A549 (cell line): ENCODE measurements at regions not wholly inside any gene's neighbourhood (a gene's known extent, or its start where the extent isn't known, plus 50 kb on each side); places are given as distances from the start of the nearest gene placed in this dataset.

ENCODE experiments used
- ATAC-seq, 2 experiments: fragments of 200-7000 bp in 1 of 2; fragments of >200 bp in 1 of 2; cut with Nextera tagmentation in 1 of 2; cut with Tn5 transposase in 1 of 2; 3 replicates each; pipeline versions ENCODE4 v1.8.0 to v1.9.1; 2018 to 2020; ENCODE audit warnings: mild to moderate bottlenecking in 1 of 2, moderate library complexity in 1 of 2
- CTCF ChIA-PET: fragments of 300-600 bp; sonication (Branson Sonifier 250); formaldehyde crosslinking; extraction: SDS; loops from one replicate; lab custom pipeline; 2021; ENCODE audit warnings: antibody characterized with exemption, inconsistent platforms; lab: Yijun Ruan, JAX
- POLR2A ChIA-PET: fragments of 350-600 bp; formaldehyde crosslinking; extraction: SDS; loops from one replicate; lab custom pipeline; 2021; ENCODE audit warnings: antibody characterized with exemption, inconsistent platforms; lab: Yijun Ruan, JAX
- DNase-seq, 2 experiments: peaks; one replicate each; pipeline versions ENCODE4 v3.0.0 to v3.0.0-alpha.2; 2011 to 2016; ENCODE audit warnings: low read depth in 1 of 2, low spot score in 1 of 2
- FAIRE-seq: peaks from 2 replicates; lab custom pipeline; 2011; peaks lifted over from hg19 to GRCh38; lab: Jason Lieb, UNC
- H3K27ac ChIP-seq, 2 experiments: fragments of >200 bp; sonication (Bioruptor Twin); formaldehyde crosslinking; 3 replicates each; pipeline ENCODE4 v1.5.1; 2016 to 2017
- H3K4me1 ChIP-seq: fragments of >200 bp; sonication (Bioruptor Twin); formaldehyde crosslinking; 3 replicates; pipeline ENCODE4 v1.6.1; 2016
- H3K4me2 ChIP-seq: fragments of >200 bp; sonication (Bioruptor Twin); formaldehyde crosslinking; 3 replicates; pipeline ENCODE4 v1.6.1; 2016
- H3K4me3 ChIP-seq: fragments of >200 bp; sonication (Bioruptor Twin); formaldehyde crosslinking; 3 replicates; pipeline ENCODE4 v1.5.1; 2016
- H3K9me3 ChIP-seq: fragments of >200 bp; sonication (Bioruptor Twin); formaldehyde crosslinking; 3 replicates; pipeline ENCODE4 v1.6.1; 2016
- BHLHE40 ChIP-seq: IDR thresholded peaks from 2 replicates; pipeline ENCODE4 v1.6.1; 2012; ENCODE audit warnings: low read depth, low read length, inconsistent platforms
- CEBPB ChIP-seq, 2 experiments: fragments of >200 bp in 1 of 2; sonication (Bioruptor Twin) in 1 of 2; formaldehyde crosslinking in 1 of 2; IDR thresholded peaks; 2 replicates each; pipeline ENCODE4 v1.6.1; 2012 to 2016
- CHD2 ChIP-seq: fragments of 150-350 bp; IDR thresholded peaks from 2 replicates; pipeline ENCODE4 v1.6.1; 2014; ENCODE audit warnings: low read length; ENCODE audit not compliant: partially characterized antibody
- CHD4 ChIP-seq: fragments of 200-600 bp; sonication (generic); IDR thresholded peaks from 2 replicates; pipeline ENCODE4 v1.6.1; 2016; ENCODE audit warnings: antibody characterized with exemption, mild to moderate bottlenecking, borderline replicate concordance
- ESRRA ChIP-seq: fragments of 150-350 bp; IDR thresholded peaks from 2 replicates; pipeline ENCODE4 v1.6.1; 2014; ENCODE audit warnings: mild to moderate bottlenecking, low read length, borderline replicate concordance
- FOSL2 ChIP-seq, 2 experiments: fragments of 450-650 bp in 1 of 2; fragments of >200 bp in 1 of 2; sonication (Bioruptor Twin) in 1 of 2; formaldehyde crosslinking; IDR thresholded peaks; 2 replicates each; pipeline versions ENCODE4 v1.5.0 to v1.6.1; 2016 to 2020; ENCODE audit warnings: mild to moderate bottlenecking in 1 of 2, moderate library complexity in 1 of 2
- FOXS1 ChIP-seq: fragments of 250-450 bp; sonication (Bioruptor Pico); IDR thresholded peaks from 2 replicates; pipeline ENCODE4 v1.5.0; 2020; ENCODE audit warnings: mild to moderate bottlenecking, moderate library complexity
- HOXB13 ChIP-seq: fragments of 250-450 bp; sonication (Bioruptor Pico); IDR thresholded peaks from 2 replicates; pipeline ENCODE4 v1.5.0; 2020; ENCODE audit warnings: low read depth, mild to moderate bottlenecking, moderate library complexity
- HOXB5 ChIP-seq: fragments of 250-450 bp; sonication (Bioruptor Pico); IDR thresholded peaks from 2 replicates; pipeline ENCODE4 v1.5.0; 2020; ENCODE audit warnings: mild to moderate bottlenecking, moderate library complexity
- JUNB ChIP-seq: fragments of >200 bp; sonication (Bioruptor Twin); formaldehyde crosslinking; IDR thresholded peaks from 2 replicates; pipeline ENCODE4 v1.6.1; 2016
- MAFK ChIP-seq: fragments of 450-650 bp; IDR thresholded peaks from 2 replicates; pipeline ENCODE4 v1.6.1; 2014; ENCODE audit not compliant: partially characterized antibody
- MYC ChIP-seq: IDR thresholded peaks from 2 replicates; pipeline ENCODE4 v1.6.1; 2012; ENCODE audit warnings: mild to moderate bottlenecking, inconsistent platforms, low read length, improper control_type of control experiment, borderline replicate concordance
- PHF8 ChIP-seq: fragments of 200-600 bp; sonication (generic); IDR thresholded peaks from 2 replicates; pipeline ENCODE4 v1.6.1; 2016; ENCODE audit warnings: low read depth, mild to moderate bottlenecking, antibody characterized with exemption, moderate library complexity, borderline replicate concordance
- POLR2AphosphoS2 ChIP-seq: conservative IDR thresholded peaks from 2 replicates; pipeline ENCODE4 v1.6.1; 2012; ENCODE audit warnings: low read length, improper control_type of control experiment, inconsistent platforms
- SMC3 ChIP-seq: fragments of >200 bp; sonication (Bioruptor Twin); formaldehyde crosslinking; IDR thresholded peaks from 3 replicates; pipeline ENCODE4 v1.6.1; 2018; ENCODE audit warnings: inconsistent platforms
- SREBF2 ChIP-seq: fragments of 450-650 bp; IDR thresholded peaks from 2 replicates; pipeline ENCODE4 v1.6.1; 2014; ENCODE audit warnings: mild to moderate bottlenecking, moderate library complexity
- TFCP2L1 ChIP-seq: fragments of 250-450 bp; sonication (Bioruptor Pico); IDR thresholded peaks from 2 replicates; pipeline ENCODE4 v1.5.0; 2021; ENCODE audit warnings: mild to moderate bottlenecking
- WGBS: methylation state at CpG from one replicate; pipeline ENCODE4 v1.1.6; 2017; ENCODE audit errors: missing lambda C conversion rate; 5-methylcytosine and 5-hydroxymethylcytosine counted together
- TF ChIP-seq, protein P1 (sequence below): IDR thresholded peaks from 2 replicates; pipeline ENCODE4 v1.6.1; 2012
- TF ChIP-seq, protein P2 (sequence below): fragments of 250-450 bp; sonication (Bioruptor Pico); IDR thresholded peaks from 2 replicates; pipeline ENCODE4 v1.5.0; 2020; ENCODE audit warnings: low read depth, mild to moderate bottlenecking, moderate library complexity
- TF ChIP-seq, protein P3 (sequence below): fragments of >200 bp; sonication (Bioruptor Twin); formaldehyde crosslinking; IDR thresholded peaks from 3 replicates; pipeline ENCODE4 v1.5.1; 2016
- TF ChIP-seq, protein P4 (sequence below): fragments of 450-650 bp; IDR thresholded peaks from 2 replicates; pipeline ENCODE4 v1.6.1; 2014; ENCODE audit warnings: antibody characterized with exemption
- TF ChIP-seq, protein P5 (sequence below): fragments of >200 bp; sonication (Bioruptor Twin); formaldehyde crosslinking; IDR thresholded peaks from 2 replicates; pipeline ENCODE4 v1.6.1; 2016
- TF ChIP-seq, protein P6 (sequence below): fragments of 200-600 bp; sonication (generic); IDR thresholded peaks from 2 replicates; pipeline ENCODE4 v1.6.1; 2016; ENCODE audit warnings: antibody characterized with exemption, mild to moderate bottlenecking, moderate library complexity

DNA sequence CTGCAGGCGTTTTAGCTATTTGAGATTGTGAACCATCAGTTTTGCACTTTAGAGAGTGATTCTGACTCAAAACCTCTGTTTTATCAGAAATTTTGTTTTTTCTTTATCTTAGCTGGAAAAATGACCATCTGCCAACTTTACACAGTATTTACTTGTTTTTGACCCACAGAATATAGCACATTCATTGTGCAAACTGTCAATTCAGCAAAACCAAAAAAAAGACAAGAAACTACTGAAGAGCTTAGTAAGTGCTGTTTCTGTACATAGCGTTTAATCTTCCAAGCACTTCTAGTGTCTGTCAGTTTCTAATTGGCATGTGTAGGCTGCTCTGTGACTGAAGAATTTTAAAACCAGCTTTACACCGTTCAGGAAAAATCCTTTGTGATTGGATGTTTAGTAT is 76.0 kb upstream of the VANGL1 start:
- H3K27ac ChIP-seq: no peak overlapping the region
- FAIRE-seq: no peak
- peak; percentile 74 for TF ChIP-seq MAFK
- TF ChIP-seq, protein P1, sequence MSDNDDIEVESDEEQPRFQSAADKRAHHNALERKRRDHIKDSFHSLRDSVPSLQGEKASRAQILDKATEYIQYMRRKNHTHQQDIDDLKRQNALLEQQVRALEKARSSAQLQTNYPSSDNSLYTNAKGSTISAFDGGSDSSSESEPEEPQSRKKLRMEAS: no peak
- TF ChIP-seq, protein P2, sequence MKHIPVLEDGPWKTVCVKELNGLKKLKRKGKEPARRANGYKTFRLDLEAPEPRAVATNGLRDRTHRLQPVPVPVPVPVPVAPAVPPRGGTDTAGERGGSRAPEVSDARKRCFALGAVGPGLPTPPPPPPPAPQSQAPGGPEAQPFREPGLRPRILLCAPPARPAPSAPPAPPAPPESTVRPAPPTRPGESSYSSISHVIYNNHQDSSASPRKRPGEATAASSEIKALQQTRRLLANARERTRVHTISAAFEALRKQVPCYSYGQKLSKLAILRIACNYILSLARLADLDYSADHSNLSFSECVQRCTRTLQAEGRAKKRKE (CRISPR knock-in tag): no peak
- ChIA-PET POLR2A (no interaction called here), CTCF (interaction anchor here (1.0 kb wide), 1 partner anchor 15 kb away, joined by 3 read pairs; no protein-coding TSS in a partner anchor)
- no peak for ATAC-seq
- H3K9me3 ChIP-seq: peaks cover 7% of the 10 kb centered on the region; the same call in 2 of the 3 replicates
- 42% methylated on average over 3 of the region's 3 CpGs for WGBS
- no peak for DNase-seq
- no peaks in the 10 kb centered on the region for H3K4me1 ChIP-seq
- H3K4me3 ChIP-seq: no peak overlapping the region
- H3K4me2 ChIP-seq: no peak overlapping the region

DNA sequence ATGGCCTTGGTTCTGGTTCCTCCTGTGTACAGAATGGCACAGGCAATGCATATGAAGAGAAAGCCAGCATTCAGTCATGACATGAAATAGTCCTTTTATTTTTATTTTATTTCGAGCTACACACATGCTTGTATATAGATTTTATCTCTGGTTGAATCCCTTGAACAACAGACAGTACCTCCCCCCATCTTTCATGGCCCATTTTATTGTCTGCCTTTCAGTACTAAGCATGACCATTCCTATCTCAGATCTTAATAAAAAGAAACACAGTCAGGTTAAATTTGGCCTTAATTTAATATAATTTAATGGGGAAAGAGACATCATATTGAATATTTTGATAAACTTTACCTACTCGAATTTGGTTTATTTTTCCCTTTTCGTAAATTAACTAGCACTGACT is 76.4 kb upstream of the VANGL1 start:
- ATAC-seq: no peak
- CTCF ChIA-PET: interaction anchor here (1.0 kb wide), 1 partner anchor 16 kb away, joined by 3 read pairs; no protein-coding TSS in a partner anchor
- Histone ChIP-seq H3K4me2 (no peak overlapping the region), H3K4me3 (no peak overlapping the region)
- TF ChIP-seq SMC3 (no peak), FOXS1 (CRISPR knock-in tag) (no peak), HOXB13 (CRISPR knock-in tag) (no peak), JUNB (no peak), TFCP2L1 (no peak), PHF8 (no peak), MYC (no peak), SREBF2 (no peak), POLR2AphosphoS2 (no peak), HOXB5 (CRISPR knock-in tag) (no peak), CEBPB (IDR thresholded peaks at IDR 0.05) (no peak), CHD2 (no peak), FOSL2 (IDR thresholded peaks at IDR 0.05) (no peak), FOSL2 (CRISPR knock-in tag; IDR thresholded peaks at IDR 0.05) (no peak)
- TF ChIP-seq, protein P1: no peak
- TF ChIP-seq, protein P3, sequence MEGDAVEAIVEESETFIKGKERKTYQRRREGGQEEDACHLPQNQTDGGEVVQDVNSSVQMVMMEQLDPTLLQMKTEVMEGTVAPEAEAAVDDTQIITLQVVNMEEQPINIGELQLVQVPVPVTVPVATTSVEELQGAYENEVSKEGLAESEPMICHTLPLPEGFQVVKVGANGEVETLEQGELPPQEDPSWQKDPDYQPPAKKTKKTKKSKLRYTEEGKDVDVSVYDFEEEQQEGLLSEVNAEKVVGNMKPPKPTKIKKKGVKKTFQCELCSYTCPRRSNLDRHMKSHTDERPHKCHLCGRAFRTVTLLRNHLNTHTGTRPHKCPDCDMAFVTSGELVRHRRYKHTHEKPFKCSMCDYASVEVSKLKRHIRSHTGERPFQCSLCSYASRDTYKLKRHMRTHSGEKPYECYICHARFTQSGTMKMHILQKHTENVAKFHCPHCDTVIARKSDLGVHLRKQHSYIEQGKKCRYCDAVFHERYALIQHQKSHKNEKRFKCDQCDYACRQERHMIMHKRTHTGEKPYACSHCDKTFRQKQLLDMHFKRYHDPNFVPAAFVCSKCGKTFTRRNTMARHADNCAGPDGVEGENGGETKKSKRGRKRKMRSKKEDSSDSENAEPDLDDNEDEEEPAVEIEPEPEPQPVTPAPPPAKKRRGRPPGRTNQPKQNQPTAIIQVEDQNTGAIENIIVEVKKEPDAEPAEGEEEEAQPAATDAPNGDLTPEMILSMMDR: no peak
- TF ChIP-seq, protein P4, sequence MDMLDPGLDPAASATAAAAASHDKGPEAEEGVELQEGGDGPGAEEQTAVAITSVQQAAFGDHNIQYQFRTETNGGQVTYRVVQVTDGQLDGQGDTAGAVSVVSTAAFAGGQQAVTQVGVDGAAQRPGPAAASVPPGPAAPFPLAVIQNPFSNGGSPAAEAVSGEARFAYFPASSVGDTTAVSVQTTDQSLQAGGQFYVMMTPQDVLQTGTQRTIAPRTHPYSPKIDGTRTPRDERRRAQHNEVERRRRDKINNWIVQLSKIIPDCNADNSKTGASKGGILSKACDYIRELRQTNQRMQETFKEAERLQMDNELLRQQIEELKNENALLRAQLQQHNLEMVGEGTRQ: no peak
- TF ChIP-seq, all 56 proteins: peak for 0
- WGBS: 5% methylated on average over 3 of the region's 3 CpGs
- peaks cover 7% of the 10 kb centered on the region; the same call in 2 of the 3 replicates for H3K9me3 ChIP-seq
- FAIRE-seq (no peak), DNase-seq (no peak)
- no peaks in the 10 kb centered on the region for H3K4me1 ChIP-seq
- no peak overlapping the region for H3K27ac ChIP-seq
- POLR2A ChIA-PET: no interaction called here

DNA sequence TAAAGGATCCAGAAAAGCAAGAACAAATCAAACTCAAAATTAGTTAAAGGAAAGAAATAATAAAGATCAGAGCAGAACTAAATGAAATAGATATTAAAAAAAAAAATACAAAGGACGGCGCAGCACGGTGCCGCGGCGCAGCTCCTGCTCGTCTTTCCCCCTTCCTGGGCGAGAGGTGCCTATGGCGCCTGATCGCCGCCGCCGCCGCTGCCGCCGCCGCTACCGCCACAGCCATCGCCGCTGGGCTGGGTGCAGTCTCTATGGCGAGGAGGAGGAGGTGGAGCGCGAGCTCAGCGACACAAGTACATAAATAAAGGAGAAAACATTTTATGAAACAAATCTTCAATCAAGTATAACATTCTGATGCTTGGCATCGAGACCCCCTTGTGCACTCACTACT is 77.6 kb upstream of the VANGL1 start:
- Histone ChIP-seq H3K27ac (no peak overlapping the region), H3K9me3 (peaks cover 7% of the 10 kb centered on the region; the same call in 2 of the 3 replicates)
- CTCF ChIA-PET: no interaction called here
- POLR2A ChIA-PET: no interaction called here
- TF ChIP-seq ESRRA (no peak), MAFK (no peak), BHLHE40 (no peak), CHD4 (no peak)
- TF ChIP-seq, protein P5, sequence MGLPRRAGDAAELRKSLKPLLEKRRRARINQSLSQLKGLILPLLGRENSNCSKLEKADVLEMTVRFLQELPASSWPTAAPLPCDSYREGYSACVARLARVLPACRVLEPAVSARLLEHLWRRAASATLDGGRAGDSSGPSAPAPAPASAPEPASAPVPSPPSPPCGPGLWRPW: no peak
- TF ChIP-seq, protein P6, sequence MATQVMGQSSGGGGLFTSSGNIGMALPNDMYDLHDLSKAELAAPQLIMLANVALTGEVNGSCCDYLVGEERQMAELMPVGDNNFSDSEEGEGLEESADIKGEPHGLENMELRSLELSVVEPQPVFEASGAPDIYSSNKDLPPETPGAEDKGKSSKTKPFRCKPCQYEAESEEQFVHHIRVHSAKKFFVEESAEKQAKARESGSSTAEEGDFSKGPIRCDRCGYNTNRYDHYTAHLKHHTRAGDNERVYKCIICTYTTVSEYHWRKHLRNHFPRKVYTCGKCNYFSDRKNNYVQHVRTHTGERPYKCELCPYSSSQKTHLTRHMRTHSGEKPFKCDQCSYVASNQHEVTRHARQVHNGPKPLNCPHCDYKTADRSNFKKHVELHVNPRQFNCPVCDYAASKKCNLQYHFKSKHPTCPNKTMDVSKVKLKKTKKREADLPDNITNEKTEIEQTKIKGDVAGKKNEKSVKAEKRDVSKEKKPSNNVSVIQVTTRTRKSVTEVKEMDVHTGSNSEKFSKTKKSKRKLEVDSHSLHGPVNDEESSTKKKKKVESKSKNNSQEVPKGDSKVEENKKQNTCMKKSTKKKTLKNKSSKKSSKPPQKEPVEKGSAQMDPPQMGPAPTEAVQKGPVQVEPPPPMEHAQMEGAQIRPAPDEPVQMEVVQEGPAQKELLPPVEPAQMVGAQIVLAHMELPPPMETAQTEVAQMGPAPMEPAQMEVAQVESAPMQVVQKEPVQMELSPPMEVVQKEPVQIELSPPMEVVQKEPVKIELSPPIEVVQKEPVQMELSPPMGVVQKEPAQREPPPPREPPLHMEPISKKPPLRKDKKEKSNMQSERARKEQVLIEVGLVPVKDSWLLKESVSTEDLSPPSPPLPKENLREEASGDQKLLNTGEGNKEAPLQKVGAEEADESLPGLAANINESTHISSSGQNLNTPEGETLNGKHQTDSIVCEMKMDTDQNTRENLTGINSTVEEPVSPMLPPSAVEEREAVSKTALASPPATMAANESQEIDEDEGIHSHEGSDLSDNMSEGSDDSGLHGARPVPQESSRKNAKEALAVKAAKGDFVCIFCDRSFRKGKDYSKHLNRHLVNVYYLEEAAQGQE: no peak
- TF ChIP-seq, all 56 proteins: peak for 0
- Histone ChIP-seq H3K4me3 (no peak overlapping the region), H3K4me2 (no peak overlapping the region), H3K4me1 (no peaks in the 10 kb centered on the region)
- WGBS: 86% methylated on average over 25 of the region's 25 CpGs
- no peak for FAIRE-seq
- ATAC-seq: no peak
- no peak for DNase-seq
